GM18951 (cell line): ENCODE measurements at regions not wholly inside any gene's neighbourhood (a gene's known extent, or its start where the extent isn't known, plus 50 kb on each side); places are given as distances from the start of the nearest gene placed in this dataset.

Experiments used
- POLR2A ChIP-seq: IDR thresholded peaks from 4 replicates; pipeline ENCODE4 v1.6.1; 2011; ENCODE audit warnings: mild to moderate bottlenecking; ENCODE audit not compliant: insufficient read length, insufficient read depth; ENCODE audit errors: extremely low read depth
- in situ Hi-C: fragments of 300-500 bp; cut with MboI; formaldehyde crosslinking; loops from one replicate; pipeline ENCODE4 v1.12.0; 2022; ENCODE audit warnings: low sequenced_read_pairs, mixed read lengths, inconsistent platforms; ENCODE audit not compliant: unreplicated experiment

- TF ChIP-seq POLR2A = no peak
- in situ Hi-C loops = no loop called here
Observed at GRCh38 chr16:86376837-86377236, 133.5 kb upstream of the FOXF1 start.

- in situ Hi-C loops = no loop called here
Observed at GRCh38 chr16:86377251-86378022, 132.9 kb upstream of the FOXF1 start.

GRCh38 chr16:86378128-86378527 is 132.2 kb upstream of the FOXF1 start:
- in situ Hi-C loops = no loop called here
- no peak for TF ChIP-seq POLR2A

More at GRCh38 chr16:86377251-86378022, 132.9 kb upstream of the FOXF1 start:
- TF ChIP-seq POLR2A = no peak

- in situ Hi-C loops = no loop called here
- no peak for TF ChIP-seq POLR2A
Observed at GRCh38 chr16:86378831-86379504, 131.4 kb upstream of the FOXF1 start.

- TF ChIP-seq POLR2A = no peak
- in situ Hi-C loops = no loop called here
Observed at GRCh38 chr16:86379505-86379846, 130.9 kb upstream of the FOXF1 start.

- in situ Hi-C loops = no loop called here
- TF ChIP-seq POLR2A = no peak
Observed at GRCh38 chr16:86380030-86380429, 130.3 kb upstream of the FOXF1 start.

- TF ChIP-seq POLR2A = no peak
- in situ Hi-C loops = no loop called here
Observed at GRCh38 chr16:86381491-86381890, 128.8 kb upstream of the FOXF1 start.

- TF ChIP-seq POLR2A = no peak
- in situ Hi-C loops = no loop called here
Observed at GRCh38 chr16:86382067-86382773, 128.1 kb upstream of the FOXF1 start.

- in situ Hi-C loops = no loop called here
- TF ChIP-seq POLR2A = no peak
Observed at GRCh38 chr16:86382774-86383407, 127.4 kb upstream of the FOXF1 start.

GRCh38 chr16:86383488-86384262 is 126.7 kb upstream of the FOXF1 start:
- in situ Hi-C loops = no loop called here
- TF ChIP-seq POLR2A = no peak

- no peak for TF ChIP-seq POLR2A
- in situ Hi-C loops = no loop called here
Observed at GRCh38 chr16:86384263-86384649, 126.1 kb upstream of the FOXF1 start.

- TF ChIP-seq POLR2A = no peak
- in situ Hi-C loops = no loop called here
Observed at GRCh38 chr16:86384980-86385379, 125.3 kb upstream of the FOXF1 start.
